Prostate gland (tissue), 2 donors: ENCODE measurements at regions not wholly inside any gene's neighbourhood (a gene's known extent, or its start where the extent isn't known, plus 50 kb on each side); places are given as distances from the start of the nearest gene placed in this dataset.

Experiments used
- POLR2A ChIP-seq: fragments of 450-650 bp; IDR thresholded peaks from one replicate; pipeline ENCODE4 v1.6.1; 2016; ENCODE audit warnings: antibody characterized with exemption, mild to moderate bottlenecking
- TF ChIP-seq, protein P1 (sequence below), 4 experiments: fragments of 200-600 bp in 2 of 4; fragments of 450-650 bp in 2 of 4; sonication (generic) in 2 of 4; IDR thresholded peaks; 1 replicate in 3 of 4; 2 replicates in 1 of 4; pipeline ENCODE4 v1.5.1; 2016 to 2019; ENCODE audit warnings: antibody characterized with exemption in 4 of 4, mild to moderate bottlenecking in 2 of 4, moderate library complexity in 2 of 4

DNA sequence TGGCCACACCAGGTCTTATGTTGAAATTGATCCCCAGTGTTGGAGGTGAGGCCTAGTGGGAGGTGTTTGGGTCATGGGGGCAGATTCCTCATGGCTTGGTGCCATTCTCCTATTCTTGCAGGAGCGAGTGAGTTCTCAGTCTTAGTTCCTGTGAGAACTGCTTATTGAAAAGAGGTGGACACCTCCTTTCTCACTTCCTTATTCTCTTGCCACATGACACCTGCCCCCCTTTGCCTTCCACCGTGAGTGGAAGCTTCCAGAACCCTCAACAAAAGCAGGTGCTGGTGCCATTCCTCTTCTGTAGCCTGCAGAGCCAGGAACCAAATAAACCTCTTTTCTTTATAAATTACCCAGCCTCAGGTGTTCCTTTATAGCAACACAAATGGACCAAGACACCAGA is 318.1 kb upstream of the MCTP2 start:
- no peak for TF ChIP-seq POLR2A
- TF ChIP-seq, protein P1, sequence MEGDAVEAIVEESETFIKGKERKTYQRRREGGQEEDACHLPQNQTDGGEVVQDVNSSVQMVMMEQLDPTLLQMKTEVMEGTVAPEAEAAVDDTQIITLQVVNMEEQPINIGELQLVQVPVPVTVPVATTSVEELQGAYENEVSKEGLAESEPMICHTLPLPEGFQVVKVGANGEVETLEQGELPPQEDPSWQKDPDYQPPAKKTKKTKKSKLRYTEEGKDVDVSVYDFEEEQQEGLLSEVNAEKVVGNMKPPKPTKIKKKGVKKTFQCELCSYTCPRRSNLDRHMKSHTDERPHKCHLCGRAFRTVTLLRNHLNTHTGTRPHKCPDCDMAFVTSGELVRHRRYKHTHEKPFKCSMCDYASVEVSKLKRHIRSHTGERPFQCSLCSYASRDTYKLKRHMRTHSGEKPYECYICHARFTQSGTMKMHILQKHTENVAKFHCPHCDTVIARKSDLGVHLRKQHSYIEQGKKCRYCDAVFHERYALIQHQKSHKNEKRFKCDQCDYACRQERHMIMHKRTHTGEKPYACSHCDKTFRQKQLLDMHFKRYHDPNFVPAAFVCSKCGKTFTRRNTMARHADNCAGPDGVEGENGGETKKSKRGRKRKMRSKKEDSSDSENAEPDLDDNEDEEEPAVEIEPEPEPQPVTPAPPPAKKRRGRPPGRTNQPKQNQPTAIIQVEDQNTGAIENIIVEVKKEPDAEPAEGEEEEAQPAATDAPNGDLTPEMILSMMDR (IDR thresholded peaks at IDR 0.05), result no peak
